Neural progenitor cell (in vitro differentiated cells): ENCODE measurements at regions not wholly inside any gene's neighbourhood (a gene's known extent, or its start where the extent isn't known, plus 50 kb on each side); places are given as distances from the start of the nearest gene placed in this dataset.

ENCODE experiments used
- DNase-seq: peaks from one replicate; pipeline ENCODE4 v3.0.0-alpha.2; 2016; ENCODE audit warnings: low spot score
- H2AFZ ChIP-seq: fragments of 200-600 bp; sonication (generic); replicated peaks from 2 replicates; pipeline ENCODE4 v1.6.1; 2016; ENCODE audit warnings: antibody characterized with exemption
- H3F3A ChIP-seq: fragments of 200-600 bp; sonication (generic); 2 replicates; pipeline ENCODE4 v1.6.1; 2016; ENCODE audit warnings: antibody characterized with exemption, low read depth
- H3K27ac ChIP-seq: fragments of 200-600 bp; sonication (generic); 2 replicates; pipeline ENCODE4 v1.5.1; 2016; ENCODE audit warnings: mild to moderate bottlenecking
- H3K27me3 ChIP-seq: fragments of 200-600 bp; sonication (generic); 2 replicates; pipeline ENCODE4 v1.6.1; 2016; ENCODE audit warnings: mild to moderate bottlenecking, moderate library complexity
- H3K36me3 ChIP-seq: fragments of 200-600 bp; sonication (generic); 2 replicates; pipeline ENCODE4 v1.5.1; 2016
- H3K4me1 ChIP-seq: fragments of 200-600 bp; sonication (generic); 2 replicates; pipeline ENCODE4 v1.6.1; 2016; ENCODE audit warnings: mixed run types
- H3K4me2 ChIP-seq: fragments of 200-600 bp; sonication (generic); 2 replicates; pipeline ENCODE4 v1.6.1; 2016
- H3K4me3 ChIP-seq: fragments of 200-600 bp; sonication (generic); 2 replicates; pipeline ENCODE4 v1.5.1; 2016
- H3K79me2 ChIP-seq: fragments of 200-600 bp; sonication (generic); 2 replicates; pipeline ENCODE4 v1.6.1; 2016; ENCODE audit warnings: low read depth
- H3K9ac ChIP-seq: fragments of 200-600 bp; sonication (generic); 2 replicates; pipeline ENCODE4 v1.6.1; 2016
- H3K9me3 ChIP-seq: fragments of 200-600 bp; sonication (generic); 2 replicates; pipeline ENCODE4 v1.5.1; 2016; ENCODE audit warnings: low read depth
- H4K20me1 ChIP-seq: fragments of 200-600 bp; sonication (generic); 2 replicates; pipeline ENCODE4 v1.6.1; 2016; ENCODE audit warnings: low read depth
- H3K27ac Mint-ChIP-seq: 3 replicates; pipeline ENCODE4 v1.8.0; 2021; ENCODE audit warnings: mixed read lengths
- H3K27me3 Mint-ChIP-seq: 2 replicates; pipeline ENCODE4 v1.8.0; 2022; ENCODE audit warnings: low read depth, mild to moderate bottlenecking, inconsistent platforms, moderate library complexity, mixed read lengths; ENCODE audit not compliant: insufficient read depth
- H3K36me3 Mint-ChIP-seq: 3 replicates; pipeline ENCODE4 v1.8.0; 2021; ENCODE audit warnings: mixed read lengths
- H3K4me1 Mint-ChIP-seq: 3 replicates; pipeline ENCODE4 v1.8.0; 2021; ENCODE audit warnings: mixed read lengths
- H3K4me3 Mint-ChIP-seq: 3 replicates; pipeline ENCODE4 v1.8.0; 2021; ENCODE audit warnings: mild to moderate bottlenecking, moderate library complexity, mixed read lengths
- H3K9me3 Mint-ChIP-seq: 3 replicates; pipeline ENCODE4 v1.8.0; 2020; ENCODE audit warnings: mixed read lengths
- CTCF ChIP-seq: fragments of 200-600 bp; sonication (generic); IDR thresholded peaks from 2 replicates; pipeline ENCODE4 v1.5.1; 2017; ENCODE audit warnings: antibody characterized with exemption, mild to moderate bottlenecking
- EZH2 ChIP-seq: fragments of 200-600 bp; sonication (generic); IDR thresholded peaks from 2 replicates; pipeline ENCODE4 v1.6.1; 2017; ENCODE audit warnings: antibody characterized with exemption, mild to moderate bottlenecking, moderate library complexity
- EZH2phosphoT487 ChIP-seq: fragments of 200-600 bp; sonication (generic); IDR thresholded peaks from 2 replicates; pipeline ENCODE4 v1.6.1; 2017; ENCODE audit warnings: antibody characterized with exemption

- Histone ChIP-seq H3K79me2 (no peaks in the 10 kb centered on the region), H3K4me2 (no peak overlapping the region), H3K4me3 (no peak overlapping the region), H3K27me3 (no peaks in the 10 kb centered on the region), H4K20me1 (no peaks in the 10 kb centered on the region), H3K36me3 (no peaks in the 10 kb centered on the region), H3K27ac (no peak overlapping the region), H3K9me3 (no peaks in the 10 kb centered on the region), H3K9ac (no peak overlapping the region), H3F3A (no peaks in the 10 kb centered on the region), H3K4me1 (no peaks in the 10 kb centered on the region), H2AFZ (no peak overlapping the region)
- H3K4me1 Mint-ChIP-seq, result peaks cover 5% of the 10 kb centered on the region
- no peaks in the 10 kb centered on the region for H3K9me3 Mint-ChIP-seq
- H3K36me3 Mint-ChIP-seq, result no peaks in the 10 kb centered on the region
- H3K27ac Mint-ChIP-seq, result no peak overlapping the region
- DNase-seq, result no peak
- H3K4me3 Mint-ChIP-seq, result no peak overlapping the region
- no peaks in the 10 kb centered on the region for H3K27me3 Mint-ChIP-seq
- TF ChIP-seq EZH2, result no peak
- TF ChIP-seq CTCF, result no peak
- TF ChIP-seq EZH2phosphoT487, result no peak
Observed at GRCh38 chr5:89983216-89983615, 426.3 kb downstream of the CETN3 start.

GRCh38 chr5:89981878-89982773, 427.4 kb downstream of the CETN3 start:
- H4K20me1 ChIP-seq, result no peaks in the 10 kb centered on the region

GRCh38 chr5:89981021-89981420, 428.5 kb downstream of the CETN3 start:
- Histone ChIP-seq H2AFZ (no peak overlapping the region), H3K36me3 (no peaks in the 10 kb centered on the region), H3K4me3 (no peak overlapping the region), H3K27ac (no peak overlapping the region), H4K20me1 (no peaks in the 10 kb centered on the region), H3K9me3 (no peaks in the 10 kb centered on the region), H3K4me2 (no peak overlapping the region), H3K79me2 (no peaks in the 10 kb centered on the region), H3F3A (no peaks in the 10 kb centered on the region), H3K9ac (no peak overlapping the region), H3K27me3 (no peaks in the 10 kb centered on the region), H3K4me1 (no peaks in the 10 kb centered on the region)
- DNase-seq, result no peak
- no peak for TF ChIP-seq CTCF
- TF ChIP-seq EZH2, result no peak
- no peak for TF ChIP-seq EZH2phosphoT487
- H3K9me3 Mint-ChIP-seq, result no peaks in the 10 kb centered on the region
- no peak overlapping the region for H3K4me3 Mint-ChIP-seq
- H3K27me3 Mint-ChIP-seq, result no peaks in the 10 kb centered on the region
- no peaks in the 10 kb centered on the region for H3K36me3 Mint-ChIP-seq
- no peak overlapping the region for H3K27ac Mint-ChIP-seq
- H3K4me1 Mint-ChIP-seq, result no peaks in the 10 kb centered on the region

More at GRCh38 chr5:89981878-89982773, 427.4 kb downstream of the CETN3 start:
- no peaks in the 10 kb centered on the region for H3K36me3 Mint-ChIP-seq
- Histone ChIP-seq H3K79me2 (no peaks in the 10 kb centered on the region), H3K4me1 (no peaks in the 10 kb centered on the region), H3K27me3 (no peaks in the 10 kb centered on the region), H3K27ac (no peak overlapping the region), H3K4me2 (no peak overlapping the region), H3F3A (no peaks in the 10 kb centered on the region), H3K36me3 (no peaks in the 10 kb centered on the region), H3K4me3 (no peak overlapping the region), H3K9me3 (no peaks in the 10 kb centered on the region), H2AFZ (no peak overlapping the region), H3K9ac (no peak overlapping the region)
- peaks cover 1% of the 10 kb centered on the region for H3K4me1 Mint-ChIP-seq
- H3K27me3 Mint-ChIP-seq, result no peaks in the 10 kb centered on the region
- H3K27ac Mint-ChIP-seq, result no peak overlapping the region
- H3K4me3 Mint-ChIP-seq, result no peak overlapping the region
- no peak for DNase-seq
- no peak for TF ChIP-seq EZH2
- TF ChIP-seq CTCF, result no peak
- no peak for TF ChIP-seq EZH2phosphoT487
- no peaks in the 10 kb centered on the region for H3K9me3 Mint-ChIP-seq
